Ovary (tissue), 3 donors: ENCODE measurements at regions not wholly inside any gene's neighbourhood (a gene's known extent, or its start where the extent isn't known, plus 50 kb on each side); places are given as distances from the start of the nearest gene placed in this dataset.

Experiments
- POLR2A ChIP-seq: fragments of 450-650 bp; IDR thresholded peaks from one replicate; pipeline ENCODE4 v1.6.1; 2017; ENCODE audit warnings: antibody characterized with exemption, mild to moderate bottlenecking, moderate library complexity
- TF ChIP-seq, protein P1 (sequence below), 3 donors: fragments of 450-650 bp in 2 of 3; fragments of 200-600 bp in 1 of 3; IDR thresholded peaks; one replicate each; pipeline versions ENCODE4 v1.5.1 to v1.8.0; 2016 to 2022; ENCODE audit warnings: antibody characterized with exemption in 3 of 3, mild to moderate bottlenecking in 1 of 3
- donor health status: DM: no; HTN: no; CAD: no.

DNA sequence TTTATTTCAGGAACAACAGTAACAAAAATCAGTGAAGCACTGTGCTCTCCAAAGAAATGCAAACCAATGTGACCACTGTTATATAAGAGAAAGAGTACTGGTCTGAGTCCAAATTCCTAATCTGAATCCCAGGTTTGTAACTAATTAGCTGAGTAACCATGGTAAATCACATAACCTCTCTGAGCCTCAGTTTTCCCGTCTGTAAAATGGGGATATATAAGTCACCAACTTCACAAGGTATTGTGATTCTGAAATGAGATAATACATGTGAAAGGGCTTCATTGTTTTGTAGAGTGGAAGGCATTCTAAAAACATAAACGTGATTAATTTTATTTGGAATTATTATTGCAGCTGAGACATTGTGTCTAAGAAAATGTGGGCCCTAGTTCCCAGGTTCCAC is 91.3 kb upstream of the YPEL5 start:
- no peak for TF ChIP-seq POLR2A
- TF ChIP-seq, protein P1, sequence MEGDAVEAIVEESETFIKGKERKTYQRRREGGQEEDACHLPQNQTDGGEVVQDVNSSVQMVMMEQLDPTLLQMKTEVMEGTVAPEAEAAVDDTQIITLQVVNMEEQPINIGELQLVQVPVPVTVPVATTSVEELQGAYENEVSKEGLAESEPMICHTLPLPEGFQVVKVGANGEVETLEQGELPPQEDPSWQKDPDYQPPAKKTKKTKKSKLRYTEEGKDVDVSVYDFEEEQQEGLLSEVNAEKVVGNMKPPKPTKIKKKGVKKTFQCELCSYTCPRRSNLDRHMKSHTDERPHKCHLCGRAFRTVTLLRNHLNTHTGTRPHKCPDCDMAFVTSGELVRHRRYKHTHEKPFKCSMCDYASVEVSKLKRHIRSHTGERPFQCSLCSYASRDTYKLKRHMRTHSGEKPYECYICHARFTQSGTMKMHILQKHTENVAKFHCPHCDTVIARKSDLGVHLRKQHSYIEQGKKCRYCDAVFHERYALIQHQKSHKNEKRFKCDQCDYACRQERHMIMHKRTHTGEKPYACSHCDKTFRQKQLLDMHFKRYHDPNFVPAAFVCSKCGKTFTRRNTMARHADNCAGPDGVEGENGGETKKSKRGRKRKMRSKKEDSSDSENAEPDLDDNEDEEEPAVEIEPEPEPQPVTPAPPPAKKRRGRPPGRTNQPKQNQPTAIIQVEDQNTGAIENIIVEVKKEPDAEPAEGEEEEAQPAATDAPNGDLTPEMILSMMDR (IDR thresholded peaks at IDR 0.05) = no peak
